ENCODE measurements at regions not wholly inside any gene's neighbourhood (a gene's known extent, or its start where the extent isn't known, plus 50 kb on each side); places are given as distances from the start of the nearest gene placed in this dataset.

GRCh38 chr5:141785135-141785534 is 93.1 kb downstream of the PCDH1 start:
- Histone ChIP-seq H4K8ac (ENCODE audit: low read depth, low read length) (no peak overlapping the region), H3K9me3 (replicated peaks in 1 of 2; ENCODE audit: control insufficient read depth in 2 of 2, insufficient read depth in 1 of 2, low read depth in 1 of 2, low read length in 2 of 2) (no peaks in the 10 kb centered on the region), H3K4me2 (ENCODE audit: insufficient read depth, low read length, poor library complexity, severe bottlenecking) (no peak overlapping the region), H3K27ac (replicated peaks; ENCODE audit: low read length) (no peak overlapping the region), H3K36me3 (replicated peaks in 1 of 2; ENCODE audit: control insufficient read depth in 2 of 2, insufficient read depth in 2 of 2, low read length in 2 of 2) (no peaks in the 10 kb centered on the region), H2BK120ac (ENCODE audit: low read depth, low read length) (no peak overlapping the region), H2BK12ac (ENCODE audit: low read length) (no peak overlapping the region), H3K14ac (ENCODE audit: low read length) (no peak overlapping the region), H3K4ac (ENCODE audit: low read length) (no peak overlapping the region), H3K9ac (ENCODE audit: low read depth, low read length, poor library complexity) (no peak overlapping the region), H3K79me1 (ENCODE audit: low read depth, low read length) (no peaks in the 10 kb centered on the region), H2AFZ (ENCODE audit: low read length) (no peak overlapping the region), H3K23ac (ENCODE audit: low read depth, low read length, poor library complexity) (no peak overlapping the region), H2AK5ac (ENCODE audit: low read depth, low read length) (no peak overlapping the region), H3K27me3 (ENCODE audit: control insufficient read depth in 3 of 3, insufficient read depth in 3 of 3, low read depth in 1 of 3, low read length in 3 of 3) (peaks cover 0 to 27% (median 0%) of the 10 kb centered on the region in 3 experiments), H3K18ac (ENCODE audit: low read length) (no peak overlapping the region), H2BK5ac (ENCODE audit: low read length) (peak overlapping the region; percentile 2), H3K4me1 (ENCODE audit: control insufficient read depth in 2 of 2, insufficient read depth in 1 of 2, low read depth in 1 of 2, low read length in 2 of 2) (peaks cover 12% of the 10 kb centered on the region in 2 donors), H2BK15ac (ENCODE audit: low read length) (no peak overlapping the region), H4K91ac (ENCODE audit: low read depth, low read length, poor library complexity) (no peak overlapping the region), H3K4me3 (ENCODE audit: low read length in 2 of 2) (no peak overlapping the region)
- no CpG with 5 or more reads among the region's 4 CpGs for WGBS, 2 donors (ENCODE audit: extremely low coverage in 2 of 2, insufficient read length in 2 of 2, insufficient replicate concordance in 1 of 2)
- DNase-seq (ENCODE audit: low spot score), result no peak

- no peak for DNase-seq (ENCODE audit: low spot score)
- Histone ChIP-seq H3K14ac (ENCODE audit: low read length) (no peak overlapping the region), H3K18ac (ENCODE audit: low read length) (no peak overlapping the region), H4K8ac (ENCODE audit: low read depth, low read length) (no peak overlapping the region), H3K36me3 (replicated peaks in 1 of 2; ENCODE audit: control insufficient read depth in 2 of 2, insufficient read depth in 2 of 2, low read length in 2 of 2) (no peaks in the 10 kb centered on the region), H2BK120ac (ENCODE audit: low read depth, low read length) (no peak overlapping the region), H2BK12ac (ENCODE audit: low read length) (no peak overlapping the region), H2AK5ac (ENCODE audit: low read depth, low read length) (no peak overlapping the region), H3K4me1 (ENCODE audit: control insufficient read depth in 2 of 2, insufficient read depth in 1 of 2, low read depth in 1 of 2, low read length in 2 of 2) (peaks cover 12 to 14% of the 10 kb centered on the region in 2 donors), H4K91ac (ENCODE audit: low read depth, low read length, poor library complexity) (no peak overlapping the region), H3K27me3 (ENCODE audit: control insufficient read depth in 3 of 3, insufficient read depth in 3 of 3, low read depth in 1 of 3, low read length in 3 of 3) (peaks cover 0 to 27% (median 0%) of the 10 kb centered on the region in 3 experiments), H3K27ac (replicated peaks; ENCODE audit: low read length) (no peak overlapping the region), H3K4me3 (ENCODE audit: low read length in 2 of 2) (no peak overlapping the region), H3K4ac (ENCODE audit: low read length) (no peak overlapping the region), H3K4me2 (ENCODE audit: insufficient read depth, low read length, poor library complexity, severe bottlenecking) (no peak overlapping the region), H2BK5ac (ENCODE audit: low read length) (no peak overlapping the region), H2BK15ac (ENCODE audit: low read length) (no peak overlapping the region), H3K9me3 (replicated peaks in 1 of 2; ENCODE audit: control insufficient read depth in 2 of 2, insufficient read depth in 1 of 2, low read depth in 1 of 2, low read length in 2 of 2) (no peaks in the 10 kb centered on the region), H2AFZ (ENCODE audit: low read length) (no peak overlapping the region), H3K79me1 (ENCODE audit: low read depth, low read length) (no peaks in the 10 kb centered on the region), H3K23ac (ENCODE audit: low read depth, low read length, poor library complexity) (no peak overlapping the region), H3K9ac (ENCODE audit: low read depth, low read length, poor library complexity) (no peak overlapping the region)
- WGBS, 2 donors (ENCODE audit: extremely low coverage in 2 of 2, insufficient read length in 2 of 2, insufficient replicate concordance in 1 of 2), result no CpG with 5 or more reads among the region's 5 CpGs
These were observed 93.7 kb downstream of the PCDH1 start for GRCh38 chr5:141784529-141784928.

DNA sequence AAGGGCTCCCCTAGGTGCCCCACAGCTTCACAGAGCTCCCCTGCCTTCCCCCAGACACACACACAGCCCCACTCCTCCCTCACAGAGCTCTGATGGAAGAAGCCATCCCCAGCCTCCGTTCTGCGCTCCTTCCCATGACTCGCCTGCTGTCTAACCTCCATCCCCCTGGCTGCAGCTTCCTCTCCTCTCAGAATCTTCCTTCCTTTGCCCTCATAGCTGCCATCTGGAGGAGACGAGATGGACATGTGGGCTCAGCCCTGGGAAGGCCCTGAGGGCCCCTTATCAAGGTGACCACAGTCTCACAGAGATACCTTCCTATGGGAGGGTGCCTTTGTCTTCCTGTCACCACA is 94.3 kb downstream of the PCDH1 start:
- H3K18ac ChIP-seq (ENCODE audit: low read length), result peak overlapping the region; percentile 39
- no peak overlapping the region for H3K27ac ChIP-seq (replicated peaks; ENCODE audit: low read length)
- DNase-seq (ENCODE audit: low spot score), result no peak

GRCh38 chr5:141783005-141783946 is 94.9 kb downstream of the PCDH1 start:
- no CpG with 5 or more reads among the region's 17 CpGs for WGBS, 2 donors (ENCODE audit: extremely low coverage in 2 of 2, insufficient read length in 2 of 2, insufficient replicate concordance in 1 of 2)
- H3K9ac ChIP-seq (ENCODE audit: low read depth, low read length, poor library complexity), result no peak overlapping the region
- H2BK12ac ChIP-seq (ENCODE audit: low read length), result peak overlapping the region; percentile 50
- no peak overlapping the region for H2AFZ ChIP-seq (ENCODE audit: low read length)
- no peak for DNase-seq (ENCODE audit: low spot score)
- no peak overlapping the region for H3K23ac ChIP-seq (ENCODE audit: low read depth, low read length, poor library complexity)
- no peak overlapping the region for H4K91ac ChIP-seq (ENCODE audit: low read depth, low read length, poor library complexity)
- no peak overlapping the region for H3K27ac ChIP-seq (replicated peaks; ENCODE audit: low read length)
- H2BK15ac ChIP-seq (ENCODE audit: low read length), result peak overlapping the region; percentile 44
- H3K4ac ChIP-seq (ENCODE audit: low read length), result no peak overlapping the region
- peak overlapping the region; percentile 74 for H2AK5ac ChIP-seq (ENCODE audit: low read depth, low read length)
- H3K4me2 ChIP-seq (ENCODE audit: insufficient read depth, low read length, poor library complexity, severe bottlenecking), result no peak overlapping the region
- H3K14ac ChIP-seq (ENCODE audit: low read length), result peak overlapping the region; percentile 83
- H3K4me3 ChIP-seq (ENCODE audit: low read length in 2 of 2), result no peak overlapping the region
- no peaks in the 10 kb centered on the region for H3K36me3 ChIP-seq (replicated peaks in 1 of 2; ENCODE audit: control insufficient read depth in 2 of 2, insufficient read depth in 2 of 2, low read length in 2 of 2)
- no peaks in the 10 kb centered on the region for H3K9me3 ChIP-seq (replicated peaks in 1 of 2; ENCODE audit: control insufficient read depth in 2 of 2, insufficient read depth in 1 of 2, low read depth in 1 of 2, low read length in 2 of 2)
- no peak overlapping the region for H4K8ac ChIP-seq (ENCODE audit: low read depth, low read length)
- H3K18ac ChIP-seq (ENCODE audit: low read length), result peak overlapping the region; percentile 39
- H3K4me1 ChIP-seq (ENCODE audit: control insufficient read depth in 2 of 2, insufficient read depth in 1 of 2, low read depth in 1 of 2, low read length in 2 of 2), result peaks cover 15 to 17% of the 10 kb centered on the region in 2 donors
- no peak overlapping the region for H2BK120ac ChIP-seq (ENCODE audit: low read depth, low read length)
- H2BK5ac ChIP-seq (ENCODE audit: low read length), result no peak overlapping the region
- no peaks in the 10 kb centered on the region for H3K79me1 ChIP-seq (ENCODE audit: low read depth, low read length)
- peaks cover 0 to 24% (median 0%) of the 10 kb centered on the region in 3 experiments for H3K27me3 ChIP-seq (ENCODE audit: control insufficient read depth in 3 of 3, insufficient read depth in 3 of 3, low read depth in 1 of 3, low read length in 3 of 3)

More for the DNA sequence above, 94.3 kb downstream of the PCDH1 start:
- Histone ChIP-seq H3K4me2 (ENCODE audit: insufficient read depth, low read length, poor library complexity, severe bottlenecking) (no peak overlapping the region), H2BK15ac (ENCODE audit: low read length) (no peak overlapping the region), H4K8ac (ENCODE audit: low read depth, low read length) (no peak overlapping the region), H3K36me3 (replicated peaks in 1 of 2; ENCODE audit: control insufficient read depth in 2 of 2, insufficient read depth in 2 of 2, low read length in 2 of 2) (no peaks in the 10 kb centered on the region), H3K23ac (ENCODE audit: low read depth, low read length, poor library complexity) (no peak overlapping the region), H3K9ac (ENCODE audit: low read depth, low read length, poor library complexity) (no peak overlapping the region), H3K4ac (ENCODE audit: low read length) (no peak overlapping the region), H3K4me1 (ENCODE audit: control insufficient read depth in 2 of 2, insufficient read depth in 1 of 2, low read depth in 1 of 2, low read length in 2 of 2) (peaks cover 15 to 16% of the 10 kb centered on the region in 2 donors), H4K91ac (ENCODE audit: low read depth, low read length, poor library complexity) (no peak overlapping the region), H2BK5ac (ENCODE audit: low read length) (no peak overlapping the region), H3K27me3 (ENCODE audit: control insufficient read depth in 3 of 3, insufficient read depth in 3 of 3, low read depth in 1 of 3, low read length in 3 of 3) (peaks cover 0 to 30% (median 0%) of the 10 kb centered on the region in 3 experiments), H3K79me1 (ENCODE audit: low read depth, low read length) (no peaks in the 10 kb centered on the region), H2AFZ (ENCODE audit: low read length) (no peak overlapping the region), H3K9me3 (replicated peaks in 1 of 2; ENCODE audit: control insufficient read depth in 2 of 2, insufficient read depth in 1 of 2, low read depth in 1 of 2, low read length in 2 of 2) (no peaks in the 10 kb centered on the region), H3K4me3 (ENCODE audit: low read length in 2 of 2) (no peak overlapping the region), H2BK12ac (ENCODE audit: low read length) (no peak overlapping the region), H3K14ac (ENCODE audit: low read length) (peak overlapping the region; percentile 83), H2BK120ac (ENCODE audit: low read depth, low read length) (no peak overlapping the region), H2AK5ac (ENCODE audit: low read depth, low read length) (no peak overlapping the region)
- WGBS, 2 donors (ENCODE audit: extremely low coverage in 2 of 2, insufficient read length in 2 of 2, insufficient replicate concordance in 1 of 2), result no CpG with 5 or more reads among the region's 4 CpGs
